C1 segment of cervical spinal cord (tissue), 14 donors: ENCODE measurements at regions not wholly inside any gene's neighbourhood (a gene's known extent, or its start where the extent isn't known, plus 50 kb on each side); places are given as distances from the start of the nearest gene placed in this dataset.
"Not testable (repeated sequence)": the region's sequence is repeated elsewhere in the genome, so short reads cannot be mapped to it uniquely, and the experiment has no call there.

Experiments
- DNase-seq, 14 donors: peaks; one replicate each; lab custom pipeline; 2025; lab: John Stamatoyannopoulos, UW

DNA sequence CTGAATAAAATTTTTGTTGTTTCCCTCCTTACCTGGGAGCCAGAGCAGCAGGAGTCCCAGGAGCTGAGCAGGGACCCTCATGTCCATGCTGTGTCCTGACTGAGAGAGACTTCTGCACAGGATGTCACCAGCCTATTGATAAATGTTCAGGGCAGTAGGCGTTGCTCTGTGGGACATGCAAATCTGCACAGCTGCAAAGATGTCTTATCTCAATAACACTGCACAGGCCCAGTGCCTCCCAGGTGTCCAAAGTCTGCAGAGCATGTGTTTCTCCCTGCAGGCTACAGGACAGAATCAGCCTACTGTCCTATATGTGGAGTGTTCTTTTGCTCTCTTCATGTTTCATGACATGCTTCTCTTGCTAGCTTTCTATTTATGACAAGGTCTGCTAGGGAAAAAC, 522.3 kb downstream of the RPIA start:
- not testable (repeated sequence) for DNase-seq

GRCh38 chr2:89221474-89221873, 530.0 kb downstream of the RPIA start:
- not testable (repeated sequence) for DNase-seq

DNA sequence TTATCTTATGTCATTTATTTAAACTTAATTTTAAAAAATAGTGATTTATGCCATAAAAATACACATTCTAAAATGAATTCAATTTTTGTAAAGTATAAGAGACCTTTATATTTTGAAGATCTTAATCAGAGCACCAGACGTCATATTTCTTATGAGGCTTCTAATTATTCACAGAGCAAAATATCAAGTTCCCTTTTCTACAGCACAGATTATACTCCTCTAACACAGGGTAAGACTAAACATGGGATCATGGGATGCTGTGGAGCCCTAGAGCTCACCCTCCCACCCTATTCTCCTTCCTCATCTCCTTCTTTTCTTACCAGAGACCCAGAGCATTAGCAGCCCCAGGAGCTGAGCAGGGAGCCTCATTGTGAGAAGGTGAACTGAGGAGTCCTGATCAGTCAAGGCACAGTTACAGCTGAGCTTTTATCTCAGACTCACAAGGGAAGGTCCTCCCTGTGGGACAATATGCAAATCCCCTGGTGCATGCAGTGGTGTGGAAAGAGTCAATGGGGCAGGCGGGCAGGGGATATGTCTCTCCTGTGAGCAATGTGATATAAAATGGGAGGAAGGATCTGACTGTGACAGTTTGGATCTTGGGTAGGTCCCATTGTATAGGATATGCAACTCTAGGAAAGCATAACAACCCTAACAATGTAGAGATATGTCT, 530.7 kb downstream of the RPIA start:
- not testable (repeated sequence) for DNase-seq

- DNase-seq: not testable (repeated sequence)
Observed at GRCh38 chr2:89224803-89225202, 533.3 kb downstream of the RPIA start.

DNA sequence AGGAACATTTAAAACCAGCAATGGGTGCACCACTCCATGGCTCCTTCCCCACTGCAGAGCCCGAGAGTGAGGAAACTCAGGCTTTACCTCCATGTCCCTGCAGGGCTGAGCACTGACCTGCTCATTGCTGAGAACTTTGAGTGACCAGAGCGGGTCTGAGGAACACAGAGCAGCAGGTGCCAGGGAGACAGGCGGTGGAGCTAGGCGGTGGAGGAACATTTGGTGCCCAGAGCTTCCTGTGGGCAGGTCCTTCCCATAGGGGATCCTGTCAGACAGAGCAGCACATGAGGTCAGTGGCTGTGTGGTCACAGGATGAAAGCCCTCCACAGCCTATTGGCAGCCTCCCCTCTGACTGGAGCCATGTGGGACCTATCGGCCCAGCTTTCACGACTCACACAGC, 538.5 kb downstream of the RPIA start:
- DNase-seq: not testable (repeated sequence)

- DNase-seq: not testable (repeated sequence)
Observed at GRCh38 chr2:89231241-89231640, 539.8 kb downstream of the RPIA start.

DNA sequence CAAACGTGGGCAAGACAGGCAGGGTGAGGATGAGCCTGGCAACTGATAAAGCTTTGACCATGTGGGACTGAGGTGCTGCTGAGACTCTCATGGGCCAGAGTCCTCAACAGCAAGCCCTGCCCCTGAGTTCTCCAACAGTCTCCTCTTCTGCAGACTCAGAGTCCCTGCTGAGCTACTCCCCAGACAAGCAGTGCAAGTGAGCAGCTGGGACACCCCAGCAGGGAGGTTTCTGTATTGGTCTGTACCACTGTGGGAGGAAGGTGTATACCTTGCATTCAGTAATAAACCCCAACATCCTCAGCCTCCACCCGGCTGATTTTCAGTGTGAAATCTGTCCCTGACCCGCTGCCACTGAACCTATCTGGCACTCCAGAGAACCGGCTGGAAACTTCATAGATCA, 542.5 kb downstream of the RPIA start:
- DNase-seq: not testable (repeated sequence)

DNA sequence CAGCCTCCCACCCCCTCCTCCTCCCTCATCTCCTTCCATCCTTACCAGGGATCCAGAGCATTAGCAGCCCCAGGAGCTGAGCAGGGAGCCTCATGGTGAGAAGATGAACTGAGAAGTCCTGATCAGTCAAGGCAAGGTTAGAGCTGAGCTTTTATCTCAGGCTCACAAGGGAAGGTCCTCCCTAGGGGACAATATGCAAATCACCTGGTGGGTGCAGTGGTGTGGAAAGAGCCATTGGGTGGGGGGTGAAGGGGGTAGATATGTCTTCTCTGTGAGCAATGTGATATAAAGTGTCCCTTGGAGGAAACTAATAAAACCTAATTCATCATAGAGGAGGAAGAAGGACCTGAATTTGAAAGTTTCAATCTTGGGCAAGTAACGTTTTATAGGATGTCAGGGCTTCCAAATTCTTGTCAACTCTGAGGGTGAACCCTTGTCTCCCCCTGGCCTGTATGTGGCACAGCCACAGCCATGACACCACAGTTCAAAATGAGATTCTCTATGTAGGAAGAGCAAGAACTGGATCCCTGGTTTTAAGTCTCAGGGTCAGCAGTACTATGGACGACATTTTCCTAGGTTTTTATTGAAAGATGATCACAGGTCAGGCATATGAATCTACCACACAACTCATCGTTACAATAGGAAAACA, 543.5 kb downstream of the RPIA start:
- DNase-seq: not testable (repeated sequence)

DNA sequence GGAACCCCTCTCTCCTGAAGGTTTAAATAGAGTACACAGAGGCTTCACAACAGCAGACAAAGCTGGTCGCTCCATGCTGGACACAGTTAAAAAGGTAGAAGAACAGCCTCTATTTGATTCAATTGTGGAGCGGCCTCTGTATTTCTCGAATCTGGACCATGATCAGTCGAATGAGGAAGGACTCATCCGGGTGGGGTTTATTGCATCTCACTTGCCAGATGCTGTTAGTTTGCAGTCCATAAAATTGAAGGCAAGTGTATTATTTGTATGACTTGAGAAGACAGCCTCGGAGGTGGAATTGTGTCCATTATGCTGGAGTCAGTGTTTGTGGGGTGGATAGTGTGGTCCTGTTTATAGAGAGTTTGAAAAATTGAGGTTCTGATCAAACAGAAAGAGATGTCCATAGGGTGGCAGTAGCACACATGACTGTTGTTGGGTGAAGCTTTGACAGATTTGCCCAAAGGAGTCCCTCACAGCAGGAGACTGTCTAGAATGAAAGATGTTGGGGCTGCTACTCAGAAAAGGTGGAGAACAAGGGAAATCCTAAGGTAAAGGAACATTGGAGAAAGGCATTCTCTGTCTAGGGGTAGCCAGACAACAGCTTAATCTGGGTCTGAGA, 545.5 kb downstream of the RPIA start:
- DNase-seq: not testable (repeated sequence)

GRCh38 chr2:89237783-89238182, 546.3 kb downstream of the RPIA start:
- DNase-seq: not testable (repeated sequence)

DNA sequence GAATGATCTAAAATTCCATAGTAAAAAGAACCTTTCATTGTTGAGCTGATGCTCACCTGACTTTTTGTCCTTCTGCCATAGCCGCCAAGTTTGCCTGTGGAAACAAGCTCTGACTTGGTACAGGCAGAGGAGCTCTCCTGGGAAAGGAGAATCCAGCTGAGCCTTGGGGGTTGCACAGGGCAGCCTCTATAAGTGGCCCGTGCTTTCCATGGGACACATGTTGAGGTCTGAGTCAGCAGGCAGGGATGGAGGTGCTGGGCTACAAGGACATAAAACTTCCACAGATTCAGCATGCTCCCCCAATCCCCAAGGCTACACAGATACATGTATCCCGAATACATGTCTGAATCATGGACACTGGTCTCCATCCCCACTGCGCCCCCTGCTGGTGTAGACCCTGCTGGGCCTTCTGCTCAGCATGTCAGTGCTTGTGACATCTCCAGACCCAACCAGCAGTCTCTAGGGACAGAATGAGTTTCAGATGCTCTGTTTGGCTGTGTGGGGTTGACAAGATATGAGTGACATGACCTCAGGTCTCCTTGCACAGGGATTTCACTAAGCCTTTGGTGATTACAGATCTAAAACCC, 551.7 kb downstream of the RPIA start:
- not testable (repeated sequence) for DNase-seq

GRCh38 chr2:89244407-89244806, 552.9 kb downstream of the RPIA start:
- DNase-seq: not testable (repeated sequence)

DNA sequence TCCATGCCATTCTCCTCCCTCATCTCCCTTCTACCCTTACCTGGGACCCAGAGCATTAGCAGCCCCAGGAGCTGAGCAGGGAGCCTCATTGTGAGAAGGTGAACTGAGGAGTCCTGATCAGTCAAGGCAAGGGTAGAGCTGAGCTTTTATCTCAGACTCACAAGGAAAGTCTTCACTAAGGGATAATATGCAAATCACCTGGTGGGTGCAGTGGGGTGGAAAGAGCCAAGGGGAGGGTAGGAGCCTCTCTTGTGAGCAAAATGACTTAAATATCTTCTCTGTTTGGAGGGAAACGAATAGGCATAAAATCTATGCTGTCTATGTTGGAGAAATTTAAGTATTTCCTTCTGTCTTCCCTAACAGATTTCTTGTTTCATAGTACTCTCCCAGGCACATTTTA, 554.0 kb downstream of the RPIA start:
- DNase-seq: not testable (repeated sequence)

GRCh38 chr2:89246027-89246426, 554.6 kb downstream of the RPIA start:
- DNase-seq: not testable (repeated sequence)

DNA sequence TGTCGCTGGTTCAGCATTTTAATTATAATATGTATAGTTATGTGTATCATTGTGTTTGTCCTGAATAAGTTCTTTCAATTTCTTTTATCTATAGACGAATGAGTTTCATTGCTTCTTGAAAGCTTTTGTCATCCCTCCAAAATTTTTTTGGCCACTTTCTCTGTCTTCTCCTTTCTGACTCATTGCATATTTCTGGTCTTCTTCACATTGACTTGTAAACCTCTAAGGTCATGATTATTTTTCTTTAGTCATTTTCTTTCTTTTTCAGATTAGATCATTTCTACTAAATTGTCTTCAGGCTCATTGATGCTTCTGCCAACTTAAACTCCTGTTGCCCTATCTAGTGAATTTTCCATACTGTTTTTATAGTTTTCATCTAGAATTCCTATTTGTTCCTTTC, 555.1 kb downstream of the RPIA start:
- not testable (repeated sequence) for DNase-seq

DNA sequence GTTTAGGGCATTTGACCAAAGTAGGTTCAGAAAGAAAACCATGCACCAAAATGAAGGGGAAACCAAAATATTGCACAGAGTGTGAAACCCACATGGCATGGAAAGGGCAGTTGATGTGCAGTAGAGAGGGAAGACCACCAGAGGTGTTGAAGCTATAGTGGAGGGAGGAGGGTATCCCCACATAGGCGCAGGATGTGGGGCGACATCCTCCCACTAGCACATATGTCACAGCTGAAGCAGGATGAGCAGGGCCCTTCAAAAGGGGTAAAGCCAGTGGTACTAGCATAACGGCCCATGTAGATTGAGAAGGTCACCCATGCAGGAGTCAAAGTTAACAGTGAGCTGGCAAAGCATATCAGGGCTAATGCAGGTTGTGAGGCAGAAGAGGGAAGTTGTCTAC, 563.5 kb downstream of the RPIA start:
- DNase-seq: not testable (repeated sequence)

- DNase-seq: not testable (repeated sequence)
Observed at GRCh38 chr2:89273443-89273842, 582.0 kb downstream of the RPIA start.

GRCh38 chr2:89280536-89280935, 589.1 kb downstream of the RPIA start:
- not testable (repeated sequence) for DNase-seq

DNA sequence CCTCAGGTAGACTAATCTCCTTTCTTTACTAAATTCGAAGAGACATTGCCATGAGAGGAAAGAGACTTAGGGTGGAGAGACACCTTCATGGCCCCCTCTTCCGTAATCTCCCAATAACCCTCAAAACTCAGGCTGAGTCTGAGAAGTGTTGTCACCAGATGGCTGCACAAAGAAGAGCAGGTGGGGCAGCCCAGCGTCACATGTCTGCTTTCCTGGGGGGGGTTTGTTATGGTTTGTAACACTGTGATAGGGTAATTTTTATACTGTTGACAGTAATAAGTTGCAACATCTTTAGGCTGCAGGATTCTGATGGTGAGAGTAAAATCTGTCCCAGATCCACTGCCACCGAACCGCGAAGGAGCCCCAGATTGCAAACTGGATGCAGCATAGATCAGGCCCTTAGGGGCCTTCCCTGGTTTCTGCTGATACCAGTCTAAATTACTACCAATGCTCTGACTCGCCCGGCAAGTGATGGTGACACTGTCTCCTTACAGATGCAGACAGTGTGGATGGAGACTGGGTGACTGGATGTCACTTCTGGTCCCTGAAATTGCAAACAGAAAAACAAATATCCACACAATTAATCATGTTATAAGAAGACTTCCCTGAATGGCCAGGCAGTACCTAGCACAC, 595.1 kb downstream of the RPIA start:
- not testable (repeated sequence) for DNase-seq

DNA sequence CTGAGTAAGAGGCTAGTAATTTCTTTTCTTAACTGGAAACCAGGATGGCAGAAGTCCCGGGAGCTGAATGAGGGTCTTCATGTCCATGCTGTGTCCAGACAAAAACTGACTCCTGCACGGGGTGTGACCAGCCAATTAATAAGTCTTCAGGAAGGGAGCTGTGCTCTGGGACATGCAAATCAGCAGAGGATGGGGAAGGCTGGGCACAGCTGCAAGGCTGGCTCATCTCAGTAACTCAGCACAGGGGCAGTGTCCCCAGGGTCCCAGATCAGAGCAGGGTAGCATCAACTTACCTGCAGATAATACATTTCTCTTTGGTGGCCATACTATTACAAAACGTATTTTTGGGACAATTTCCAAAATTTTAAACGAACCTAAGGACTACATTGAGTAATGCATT, 595.6 kb downstream of the RPIA start:
- DNase-seq: not testable (repeated sequence)

DNA sequence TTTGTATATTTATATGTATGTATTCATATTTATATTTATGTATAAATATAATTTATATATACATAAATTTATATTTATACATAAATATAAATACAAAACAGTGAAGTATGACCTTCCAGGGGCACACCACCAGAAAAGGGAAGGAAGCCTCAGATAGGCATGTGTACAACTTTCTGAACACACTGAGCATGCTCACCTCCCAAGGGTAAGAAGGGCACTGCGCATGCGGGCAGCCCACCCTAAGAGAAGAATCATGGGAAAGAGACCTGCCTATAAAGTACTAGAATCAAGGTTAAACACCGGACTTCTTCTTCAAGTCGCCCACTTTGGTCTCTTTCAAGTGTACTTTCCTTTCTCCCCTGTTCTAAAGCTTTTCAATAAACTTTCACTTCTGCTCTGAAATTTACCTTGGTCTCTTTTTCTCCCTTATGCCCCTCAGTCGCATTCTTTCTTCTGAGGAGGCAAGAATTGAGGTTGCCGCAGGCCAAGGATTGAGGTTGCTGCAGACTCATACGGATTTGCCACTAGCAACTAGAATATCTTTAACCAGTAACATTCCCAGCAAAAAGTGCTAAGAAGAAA, 600.3 kb downstream of the RPIA start:
- DNase-seq: not testable (repeated sequence)
